ENCODE measurements at regions not wholly inside any gene's neighbourhood (a gene's known extent, or its start where the extent isn't known, plus 50 kb on each side); places are given as distances from the start of the nearest gene placed in this dataset.

DNA sequence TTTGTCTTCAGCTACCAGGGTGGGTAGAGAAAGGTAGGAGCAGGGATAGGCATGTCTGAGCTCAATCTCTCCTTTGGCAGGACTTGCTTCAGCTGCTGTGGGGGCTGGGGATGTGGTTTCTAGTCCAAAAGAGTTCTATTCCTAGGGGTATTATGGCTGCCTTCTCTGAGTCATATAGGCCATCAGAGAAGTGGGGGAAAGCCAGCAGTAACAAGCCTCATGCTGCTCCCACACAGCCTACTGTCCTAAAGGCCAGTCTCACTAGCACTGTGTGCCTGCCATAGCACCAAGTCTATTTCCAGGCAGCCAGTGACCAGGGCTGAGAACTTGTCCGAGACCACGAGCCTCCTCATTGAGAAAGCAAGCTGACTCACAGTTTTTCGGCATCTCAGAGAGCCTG lies 270.6 kb downstream of the DCAF12L2 start:
- Histone ChIP-seq H3K4me2 (ENCODE audit: low read length) (no peak overlapping the region), H3K27me3 (ENCODE audit: control insufficient read depth, low read length) (no peaks in the 10 kb centered on the region), H3K79me2 (ENCODE audit: control insufficient read depth, low read length) (no peaks in the 10 kb centered on the region), H3K4me3 (ENCODE audit: low read length) (no peak overlapping the region), H3K4me1 (ENCODE audit: control insufficient read depth, low read length) (no peaks in the 10 kb centered on the region), H3K9me3 (ENCODE audit: control insufficient read depth, insufficient read depth, low read length) (no peaks in the 10 kb centered on the region), H3K27ac (ENCODE audit: low read depth, low read length) (no peak overlapping the region), H3K9me2 (replicated peaks; ENCODE audit: control insufficient read depth, low read length) (no peaks in the 10 kb centered on the region), H3F3A (ENCODE audit: control insufficient read depth, insufficient read depth) (no peaks in the 10 kb centered on the region), H4K20me1 (ENCODE audit: control insufficient read depth, insufficient read depth, low read depth, low read length) (no peaks in the 10 kb centered on the region), H3K36me3 (ENCODE audit: control insufficient read depth, low read length) (no peaks in the 10 kb centered on the region)
- no peak for TF ChIP-seq CTCF (IDR thresholded peaks at IDR 0.05; ENCODE audit: low read depth, low read length, poor library complexity, severe bottlenecking)
- TF ChIP-seq EZH2phosphoT487 (IDR thresholded peaks at IDR 0.05; ENCODE audit: borderline replicate concordance, low read length): no peak

DNA sequence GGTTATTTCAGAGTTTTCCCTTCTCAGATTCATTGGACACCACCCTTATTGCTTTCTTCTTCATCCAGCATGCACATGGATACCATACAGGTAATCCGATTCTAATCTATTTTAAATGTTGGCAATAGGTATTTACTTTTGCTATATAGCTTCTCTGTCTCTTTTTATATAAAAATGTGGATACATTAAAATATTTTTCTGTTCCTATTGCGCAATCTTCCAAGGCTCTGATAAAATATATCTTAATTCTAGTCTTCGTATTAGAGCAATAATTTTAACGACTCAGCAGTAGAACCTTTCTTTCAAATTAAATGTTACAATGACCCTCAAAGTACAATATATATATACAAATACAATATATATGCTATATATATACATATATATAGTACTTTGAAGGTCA lies 239.8 kb downstream of the DCAF12L2 start:
- Histone ChIP-seq H3K36me3 (ENCODE audit: control insufficient read depth, low read length) (no peaks in the 10 kb centered on the region), H3K4me1 (ENCODE audit: control insufficient read depth, low read length) (no peaks in the 10 kb centered on the region), H3K9me3 (ENCODE audit: control insufficient read depth, insufficient read depth, low read length) (no peaks in the 10 kb centered on the region), H3K9me2 (replicated peaks; ENCODE audit: control insufficient read depth, low read length) (no peaks in the 10 kb centered on the region), H3F3A (ENCODE audit: control insufficient read depth, insufficient read depth) (no peaks in the 10 kb centered on the region), H3K79me2 (ENCODE audit: control insufficient read depth, low read length) (no peaks in the 10 kb centered on the region), H4K20me1 (ENCODE audit: control insufficient read depth, insufficient read depth, low read depth, low read length) (no peaks in the 10 kb centered on the region), H3K4me2 (ENCODE audit: low read length) (no peak overlapping the region), H3K27ac (ENCODE audit: low read depth, low read length) (no peak overlapping the region), H3K4me3 (ENCODE audit: low read length) (no peak overlapping the region), H3K27me3 (ENCODE audit: control insufficient read depth, low read length) (no peaks in the 10 kb centered on the region)
- TF ChIP-seq CTCF (IDR thresholded peaks at IDR 0.05; ENCODE audit: low read depth, low read length, poor library complexity, severe bottlenecking): no peak
- no peak for TF ChIP-seq EZH2phosphoT487 (IDR thresholded peaks at IDR 0.05; ENCODE audit: borderline replicate concordance, low read length)

DNA sequence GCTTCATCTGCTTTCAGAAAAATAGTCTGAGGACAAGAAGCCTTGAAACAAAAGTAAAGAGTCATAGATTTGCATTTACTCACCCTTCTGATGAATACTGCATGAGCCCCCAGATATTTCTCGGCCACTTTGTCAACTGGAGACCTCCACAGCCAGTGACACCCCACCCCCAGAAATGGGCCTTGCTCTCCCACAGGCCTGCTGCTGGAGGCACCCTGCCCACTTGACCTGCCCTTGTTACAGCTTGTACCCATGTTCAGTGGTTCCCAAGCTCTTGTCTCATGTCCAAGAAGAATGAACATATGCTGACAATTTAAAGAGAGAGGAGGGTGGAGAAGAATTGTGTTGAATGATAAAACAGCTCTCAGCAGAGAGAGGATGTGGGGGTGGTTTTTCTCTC lies 225.1 kb downstream of the DCAF12L2 start:
- Histone ChIP-seq H3K4me2 (ENCODE audit: low read length) (no peak overlapping the region), H3K9me2 (replicated peaks; ENCODE audit: control insufficient read depth, low read length) (no peaks in the 10 kb centered on the region), H3K27ac (ENCODE audit: low read depth, low read length) (no peak overlapping the region), H3K27me3 (ENCODE audit: control insufficient read depth, low read length) (no peaks in the 10 kb centered on the region), H3K4me3 (ENCODE audit: low read length) (no peak overlapping the region), H4K20me1 (ENCODE audit: control insufficient read depth, insufficient read depth, low read depth, low read length) (no peaks in the 10 kb centered on the region), H3K79me2 (ENCODE audit: control insufficient read depth, low read length) (no peaks in the 10 kb centered on the region), H3K36me3 (ENCODE audit: control insufficient read depth, low read length) (no peaks in the 10 kb centered on the region), H3F3A (ENCODE audit: control insufficient read depth, insufficient read depth) (no peaks in the 10 kb centered on the region), H3K4me1 (ENCODE audit: control insufficient read depth, low read length) (no peaks in the 10 kb centered on the region), H3K9me3 (ENCODE audit: control insufficient read depth, insufficient read depth, low read length) (no peaks in the 10 kb centered on the region)
- TF ChIP-seq EZH2phosphoT487 (IDR thresholded peaks at IDR 0.05; ENCODE audit: borderline replicate concordance, low read length): no peak
- TF ChIP-seq CTCF (IDR thresholded peaks at IDR 0.05; ENCODE audit: low read depth, low read length, poor library complexity, severe bottlenecking): no peak

GRCh38 chrX:125947501-125947900 lies 218.6 kb downstream of the DCAF12L2 start:
- TF ChIP-seq EZH2phosphoT487 (IDR thresholded peaks at IDR 0.05; ENCODE audit: borderline replicate concordance, low read length) (no peak), CTCF (IDR thresholded peaks at IDR 0.05; ENCODE audit: low read depth, low read length, poor library complexity, severe bottlenecking) (no peak)
- H3K4me2 ChIP-seq (ENCODE audit: low read length): no peak overlapping the region
- no peaks in the 10 kb centered on the region for H3K4me1 ChIP-seq (ENCODE audit: control insufficient read depth, low read length)
- no peaks in the 10 kb centered on the region for H3K9me2 ChIP-seq (replicated peaks; ENCODE audit: control insufficient read depth, low read length)
- no peaks in the 10 kb centered on the region for H3K79me2 ChIP-seq (ENCODE audit: control insufficient read depth, low read length)
- no peaks in the 10 kb centered on the region for H4K20me1 ChIP-seq (ENCODE audit: control insufficient read depth, insufficient read depth, low read depth, low read length)
- H3K27me3 ChIP-seq (ENCODE audit: control insufficient read depth, low read length): no peaks in the 10 kb centered on the region
- H3F3A ChIP-seq (ENCODE audit: control insufficient read depth, insufficient read depth): no peaks in the 10 kb centered on the region
- H3K36me3 ChIP-seq (ENCODE audit: control insufficient read depth, low read length): no peaks in the 10 kb centered on the region
- H3K9me3 ChIP-seq (ENCODE audit: control insufficient read depth, insufficient read depth, low read length): no peaks in the 10 kb centered on the region
- no peak overlapping the region for H3K4me3 ChIP-seq (ENCODE audit: low read length)
- H3K27ac ChIP-seq (ENCODE audit: low read depth, low read length): no peak overlapping the region
